Fibroblast of skin of back (primary cell): ENCODE measurements at regions not wholly inside any gene's neighbourhood (a gene's known extent, or its start where the extent isn't known, plus 50 kb on each side); places are given as distances from the start of the nearest gene placed in this dataset.

Source experiments
- DNase-seq: peaks from one replicate; pipeline ENCODE4 v3.0.0-alpha.2; 2013

- DNase-seq, result no peak
Observed at GRCh38 chr1:37130221-37130948, 96.1 kb upstream of the GRIK3 start.

GRCh38 chr1:37131281-37131680 lies 97.0 kb upstream of the GRIK3 start:
- DNase-seq, result no peak

GRCh38 chr1:37133276-37134145 lies 99.2 kb upstream of the GRIK3 start:
- DNase-seq, result no peak

- no peak for DNase-seq
Observed at GRCh38 chr1:37134599-37134998, 100.3 kb upstream of the GRIK3 start.

GRCh38 chr1:37135032-37135431 lies 100.7 kb upstream of the GRIK3 start:
- DNase-seq, result no peak

- no peak for DNase-seq
Observed at GRCh38 chr1:37137014-37137413, 102.7 kb upstream of the GRIK3 start.

- no peak for DNase-seq
Observed at GRCh38 chr1:37137601-37138000, 103.3 kb upstream of the GRIK3 start.

- DNase-seq, result no peak
Observed at GRCh38 chr1:37143800-37144199, 109.5 kb upstream of the GRIK3 start.

GRCh38 chr1:37146071-37146470 lies 111.8 kb upstream of the GRIK3 start:
- DNase-seq, result no peak

GRCh38 chr1:37147392-37147831 lies 113.1 kb upstream of the GRIK3 start:
- no peak for DNase-seq

- DNase-seq, result no peak
Observed at GRCh38 chr1:37147906-37148305, 113.6 kb upstream of the GRIK3 start.

- DNase-seq, result no peak
Observed at GRCh38 chr1:37148663-37149062, 114.3 kb upstream of the GRIK3 start.

GRCh38 chr1:37149296-37149695 lies 115.0 kb upstream of the GRIK3 start:
- DNase-seq, result no peak

- no peak for DNase-seq
Observed at GRCh38 chr1:37150986-37151385, 116.7 kb upstream of the GRIK3 start.

GRCh38 chr1:37151789-37152188 lies 117.5 kb upstream of the GRIK3 start:
- no peak for DNase-seq

- no peak for DNase-seq
Observed at GRCh38 chr1:37152491-37152890, 118.2 kb upstream of the GRIK3 start.

- no peak for DNase-seq
Observed at GRCh38 chr1:37153116-37154100, 119.1 kb upstream of the GRIK3 start.

- DNase-seq, result no peak
Observed at GRCh38 chr1:37156646-37157045, 122.3 kb upstream of the GRIK3 start.

GRCh38 chr1:37157634-37158033 lies 123.3 kb upstream of the GRIK3 start:
- DNase-seq, result no peak

- no peak for DNase-seq
Observed at GRCh38 chr1:37158113-37158749, 123.9 kb upstream of the GRIK3 start.

GRCh38 chr1:37159102-37159501 lies 124.8 kb upstream of the GRIK3 start:
- DNase-seq, result no peak

GRCh38 chr1:37161171-37161570 lies 126.9 kb upstream of the GRIK3 start:
- no peak for DNase-seq
